GM03348 (cell line): ENCODE measurements at regions not wholly inside any gene's neighbourhood (a gene's known extent, or its start where the extent isn't known, plus 50 kb on each side); places are given as distances from the start of the nearest gene placed in this dataset.

ENCODE experiments used
- DNase-seq: peaks from one replicate; pipeline ENCODE4 v3.0.0; 2012; ENCODE audit warnings: low spot score

DNA sequence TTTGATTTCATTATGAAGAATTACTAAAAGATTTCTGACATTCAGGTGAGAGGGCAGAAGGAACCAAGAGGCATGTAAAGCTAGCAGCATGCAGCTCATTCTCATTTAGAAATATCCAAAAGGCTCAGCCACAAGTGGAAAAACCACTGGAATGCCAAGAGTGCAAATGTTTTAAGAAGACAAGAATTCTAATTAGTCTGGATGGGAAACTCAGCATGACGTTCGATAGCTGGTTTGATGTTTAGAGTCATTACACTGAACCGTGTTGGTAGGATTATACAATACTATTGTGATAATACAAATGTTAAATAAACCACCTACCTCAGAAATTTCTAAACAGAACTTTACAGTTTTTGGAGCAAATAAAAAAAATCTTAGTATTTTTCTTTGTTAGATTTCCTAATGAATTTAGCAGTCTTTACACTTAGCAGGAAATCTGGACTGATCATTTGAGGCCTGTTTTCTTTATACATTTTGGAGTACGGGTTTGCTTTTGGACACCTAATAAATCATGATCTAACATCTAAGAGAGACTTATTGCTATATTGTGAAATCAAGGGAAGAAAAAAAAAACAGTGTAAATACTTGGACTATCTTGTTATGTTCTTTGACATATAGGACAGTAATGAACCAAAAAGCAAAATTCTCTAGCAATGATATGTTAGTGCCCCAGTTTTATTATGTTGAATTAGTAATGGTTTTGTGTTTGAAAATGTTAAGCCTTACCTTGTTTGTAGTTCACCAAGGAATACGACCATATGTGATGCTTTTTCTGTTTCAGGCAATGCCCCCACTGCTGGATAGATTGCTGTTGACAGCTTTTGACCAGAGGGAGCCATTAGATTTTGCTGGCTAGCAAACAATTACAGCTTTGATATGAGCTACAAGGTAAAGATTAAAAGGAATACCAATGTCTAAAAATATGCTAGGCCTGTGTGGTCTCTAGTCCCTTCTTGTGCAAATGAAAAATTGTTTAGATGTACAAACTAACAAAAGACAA is 354.1 kb upstream of the SEMA3A start:
- DNase-seq, result peak; percentile 66

DNA sequence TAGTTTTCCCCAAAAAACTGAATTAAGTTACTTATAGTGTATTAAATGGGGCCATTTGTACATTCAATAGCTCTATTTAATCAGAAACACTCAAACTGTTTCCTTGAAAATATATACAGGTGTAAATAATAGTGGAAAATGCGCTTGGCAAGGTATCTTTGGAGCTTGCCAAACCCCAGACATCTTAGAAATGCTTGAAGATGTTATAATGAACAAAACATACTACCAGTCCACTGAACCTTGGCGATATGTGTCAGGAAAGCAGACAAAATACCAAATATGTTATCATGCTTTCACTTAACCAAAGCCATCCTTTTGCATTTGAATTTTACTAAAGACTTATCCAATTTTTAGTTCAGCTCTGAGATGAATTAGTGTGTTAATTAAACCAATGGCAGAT is 352.7 kb upstream of the SEMA3A start:
- no peak for DNase-seq

DNA sequence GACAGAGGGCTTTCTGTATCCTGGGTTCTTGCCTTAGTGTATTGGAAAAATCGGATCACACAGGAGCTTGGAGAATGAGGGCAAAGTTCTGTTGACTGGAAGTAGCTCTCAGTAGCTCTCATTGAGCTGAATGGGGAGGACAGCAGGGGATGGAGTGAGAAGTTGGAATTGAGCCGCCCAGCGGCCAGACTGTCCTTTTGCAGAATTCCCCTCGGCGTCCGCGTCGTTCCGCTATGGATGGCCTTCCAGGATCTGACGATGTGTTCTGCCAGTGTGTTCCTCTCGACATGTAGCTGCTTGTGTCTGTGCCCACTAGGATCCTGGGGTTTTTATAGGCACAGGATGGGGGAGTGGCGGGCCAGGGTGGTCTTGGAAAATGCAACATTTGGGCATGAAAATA is 351.8 kb upstream of the SEMA3A start:
- no peak for DNase-seq

DNA sequence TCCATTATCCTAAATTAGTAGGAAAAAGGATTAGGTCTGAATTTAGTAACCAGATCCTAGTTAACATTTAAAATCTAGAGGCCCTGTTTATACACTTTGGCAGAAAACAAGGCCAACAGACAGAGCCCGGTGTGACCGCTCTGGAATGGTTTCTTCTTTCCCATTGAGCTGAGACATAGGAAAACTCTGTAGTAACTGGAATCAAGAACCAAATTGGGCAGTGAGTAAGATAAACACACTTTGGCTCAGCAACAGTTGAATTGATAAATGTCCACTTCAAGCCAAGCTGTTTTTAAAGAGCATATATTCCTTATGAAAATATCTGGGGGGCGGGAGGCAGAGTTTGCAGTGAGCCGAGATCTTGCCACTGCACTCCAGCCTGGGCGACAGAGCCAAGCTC is 343.7 kb upstream of the SEMA3A start:
- DNase-seq, result no peak

DNA sequence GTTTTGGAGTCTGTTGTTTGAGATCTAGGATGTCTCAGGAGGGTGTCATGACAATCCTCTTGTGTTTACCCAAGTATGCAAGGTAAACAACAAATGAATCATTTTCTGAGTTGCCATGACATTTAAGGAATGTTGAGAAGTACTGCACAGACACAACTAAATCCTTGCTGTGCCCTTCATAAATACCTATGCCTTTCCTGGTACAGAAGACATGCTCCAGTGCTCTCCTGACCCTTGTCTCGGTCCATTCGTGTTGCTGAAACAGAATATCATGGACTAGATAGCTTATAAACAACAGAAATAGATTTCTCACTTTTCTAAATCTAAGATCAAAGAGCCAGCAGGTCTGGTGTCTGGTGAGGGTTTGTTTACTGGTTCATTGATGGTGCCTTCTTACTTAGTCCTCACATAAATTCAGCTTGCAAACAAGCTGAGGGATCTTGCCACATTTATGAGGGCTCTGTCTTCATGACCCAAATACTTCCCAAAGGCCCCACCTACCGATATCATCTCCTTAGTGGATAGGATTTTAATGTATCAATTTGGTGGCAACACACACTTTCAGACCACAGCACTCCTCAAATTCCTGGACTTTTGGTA is 341.8 kb upstream of the SEMA3A start:
- no peak for DNase-seq

DNA sequence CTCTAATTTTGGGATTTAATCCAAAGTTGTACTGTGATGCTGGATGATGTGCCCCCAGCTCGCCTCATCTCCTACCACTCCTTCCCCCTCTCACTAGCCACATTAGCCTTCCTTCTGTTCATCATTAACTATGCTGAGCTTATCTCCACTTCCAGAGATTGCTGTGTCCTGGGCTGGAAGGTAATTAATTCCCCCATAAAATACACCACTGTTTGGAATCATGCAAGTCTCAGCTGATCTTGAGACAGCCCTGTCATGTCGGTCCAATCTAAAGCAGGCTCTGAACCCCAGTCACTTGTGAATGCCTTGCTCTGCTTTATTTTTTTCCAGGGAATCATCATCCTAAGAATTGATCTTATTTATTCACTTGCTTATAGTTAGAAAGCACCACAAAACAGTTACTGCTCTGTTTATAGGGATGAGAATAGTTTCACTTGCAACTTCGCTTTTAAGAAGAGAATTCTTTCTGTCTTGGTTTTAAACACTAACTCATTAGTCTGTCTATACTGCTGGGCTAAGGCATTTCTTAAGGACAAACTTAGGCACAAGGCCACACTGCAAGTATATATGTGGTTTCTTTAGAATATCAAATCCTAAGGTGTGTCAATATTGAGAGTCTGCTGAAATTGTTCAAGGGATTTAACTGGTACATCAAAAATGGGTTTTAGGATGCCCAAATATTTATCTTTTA is 341.1 kb upstream of the SEMA3A start:
- no peak for DNase-seq

DNA sequence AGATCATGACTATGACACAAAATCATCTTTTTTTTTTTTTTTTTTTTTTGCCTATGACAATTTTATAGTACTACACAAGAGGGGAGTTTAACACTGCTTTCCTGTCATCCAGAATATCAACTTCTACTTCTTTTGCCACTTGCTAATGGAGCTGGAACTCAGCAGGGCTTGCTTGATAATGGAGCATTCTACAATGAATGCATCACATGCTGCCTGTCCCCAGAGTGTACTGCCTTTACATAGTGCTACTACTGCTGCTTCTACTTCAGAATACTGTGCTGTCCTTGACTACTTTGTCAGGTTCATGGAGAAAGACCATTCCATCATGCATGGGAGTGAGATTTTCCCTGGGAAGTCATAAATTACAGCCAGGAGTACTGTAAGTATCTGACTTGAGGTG is 338.6 kb upstream of the SEMA3A start:
- DNase-seq, result no peak

DNA sequence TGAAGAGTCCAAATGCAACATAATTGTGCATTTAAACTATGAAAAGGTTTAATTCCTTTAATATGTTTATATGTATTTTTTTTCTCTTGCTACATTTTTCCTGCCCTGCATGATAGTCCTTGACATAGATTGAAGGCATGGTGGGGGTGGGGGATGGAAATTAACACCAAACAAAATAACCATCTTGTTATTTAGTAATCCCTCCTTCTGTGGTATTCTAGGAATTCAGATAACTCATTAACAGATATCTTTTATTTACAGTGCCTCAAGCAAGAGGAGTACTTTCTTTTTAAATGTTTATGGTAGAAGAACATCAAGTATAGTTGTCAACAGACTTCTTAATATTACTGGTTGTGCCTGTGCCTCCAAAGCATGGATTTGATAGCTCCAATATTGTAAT is 337.6 kb upstream of the SEMA3A start:
- DNase-seq, result no peak

DNA sequence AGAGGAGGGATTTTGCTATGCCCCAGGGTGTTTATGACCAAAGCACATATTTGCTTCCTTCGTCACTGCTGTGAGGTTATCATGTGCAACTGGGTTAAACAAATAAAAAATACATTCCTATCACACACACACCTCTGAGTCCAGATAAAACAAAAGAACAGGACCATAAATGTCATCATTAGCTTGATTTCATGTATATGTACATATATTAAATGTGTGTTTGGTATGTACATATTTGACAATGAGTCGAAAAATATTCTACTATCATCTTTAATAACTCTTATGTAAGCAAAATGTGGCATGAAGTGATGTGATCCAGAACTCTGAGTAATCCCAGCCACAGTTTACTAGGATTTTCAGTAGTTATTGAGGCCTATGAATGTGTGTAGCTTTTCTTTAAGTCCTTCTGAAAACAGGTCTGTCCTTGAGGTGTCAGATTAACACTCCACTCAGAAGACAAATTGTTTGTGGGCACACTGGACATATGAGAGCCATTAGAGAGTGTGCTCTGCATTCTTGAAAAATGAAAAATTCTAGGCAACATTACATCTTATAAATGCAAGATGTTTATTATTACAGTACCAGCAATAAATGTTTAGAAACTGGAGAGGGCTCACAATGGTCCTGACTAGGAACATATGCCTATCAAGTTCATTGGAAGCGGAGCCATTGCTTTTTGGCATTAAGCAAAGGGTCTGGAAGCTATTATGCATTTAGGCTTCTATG is 335.1 kb upstream of the SEMA3A start:
- DNase-seq, result no peak

DNA sequence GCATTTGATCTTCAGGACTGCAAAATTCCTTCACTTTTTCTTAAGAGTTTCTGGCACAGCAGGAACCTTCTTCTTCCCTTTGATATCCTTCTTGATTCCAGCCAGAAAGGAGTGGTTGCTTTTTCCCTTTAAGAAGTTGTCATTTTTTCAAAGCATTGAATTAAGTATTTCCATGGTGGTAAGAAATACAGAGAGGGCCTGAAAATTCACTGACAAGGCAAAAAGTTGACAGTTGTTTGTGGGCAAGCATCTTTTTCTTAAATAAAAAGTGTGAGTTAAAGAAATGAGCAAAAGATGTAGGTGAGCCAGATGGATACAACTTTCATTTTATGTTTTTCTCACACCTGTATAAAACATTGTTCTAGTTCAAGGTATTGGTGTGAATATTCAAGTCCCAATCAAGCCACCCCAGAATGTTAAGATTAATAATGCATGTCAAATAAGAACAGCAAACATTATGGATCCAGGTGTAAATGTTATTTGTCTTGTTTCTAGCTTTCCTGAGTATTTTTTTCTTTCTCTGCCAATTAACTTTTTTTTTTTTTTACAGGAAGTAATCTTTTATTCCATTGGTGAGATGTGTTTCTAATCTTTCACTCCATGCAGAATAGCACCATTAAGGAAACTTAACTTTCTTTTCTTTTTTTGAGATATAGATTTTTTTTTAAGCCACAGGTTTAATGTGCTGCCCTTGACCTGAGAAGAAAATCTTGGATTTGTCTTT is 334.3 kb upstream of the SEMA3A start:
- no peak for DNase-seq

DNA sequence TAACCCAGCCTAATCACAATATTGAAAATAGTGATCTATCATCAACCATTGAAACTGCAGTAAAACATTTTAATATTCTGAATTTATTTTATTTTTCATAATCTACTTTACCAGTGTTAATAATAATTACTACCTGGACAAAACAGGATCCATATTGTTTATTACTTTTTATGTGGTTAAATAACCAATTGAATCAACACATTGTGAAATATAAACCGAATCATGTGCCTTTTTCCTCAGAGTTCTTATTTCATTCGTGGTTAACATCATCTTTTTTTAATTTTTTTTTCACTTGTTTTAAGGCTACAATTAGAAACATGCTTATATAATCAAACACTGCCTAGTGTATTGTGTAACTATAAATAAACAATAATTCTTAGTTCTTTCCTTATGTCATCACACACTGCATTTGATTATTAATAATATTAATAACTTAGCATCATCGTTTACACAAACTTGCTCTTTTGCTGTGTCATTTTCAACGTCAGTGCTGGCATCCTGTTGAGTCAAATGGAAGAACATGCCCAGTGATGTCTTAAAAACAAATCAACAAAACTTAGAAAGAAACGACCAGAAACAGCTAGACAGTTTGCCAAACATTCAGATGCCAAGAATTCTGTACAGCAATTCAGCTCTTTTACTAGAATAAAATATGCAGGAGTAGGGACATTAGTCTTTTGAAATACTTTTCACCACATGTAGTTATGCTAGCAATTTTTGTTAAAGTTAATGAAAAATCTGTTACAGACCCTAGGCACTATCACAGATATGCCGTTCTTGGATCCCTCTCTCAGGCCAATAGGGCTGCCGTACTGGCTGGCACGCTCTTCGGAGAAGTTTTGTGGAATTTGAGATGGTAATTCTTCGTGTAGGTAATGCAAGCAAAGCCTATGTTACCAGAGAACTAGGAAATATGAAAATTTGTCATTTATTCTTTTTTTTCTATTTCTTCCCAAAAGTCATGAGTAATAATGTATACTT is 330.4 kb upstream of the SEMA3A start:
- DNase-seq, result peak; percentile 29

DNA sequence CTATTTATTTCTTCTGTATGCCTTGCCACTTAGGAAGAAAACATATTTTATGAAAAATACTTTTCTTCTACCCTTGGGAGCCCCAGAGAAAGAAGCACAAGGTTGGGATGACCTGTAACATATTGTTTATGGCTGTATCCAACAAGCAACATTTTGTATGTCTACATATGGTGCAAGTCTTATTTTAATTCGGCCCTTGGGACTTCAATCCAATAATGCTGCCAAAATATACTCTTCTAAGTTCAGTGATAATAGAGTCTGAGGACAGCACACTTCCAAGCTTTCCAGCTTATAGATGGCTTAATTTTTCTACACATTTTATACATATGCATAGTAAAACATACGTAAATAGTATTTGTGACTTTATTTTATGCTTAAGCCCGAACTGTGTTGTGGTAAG is 318.5 kb upstream of the SEMA3A start:
- no peak for DNase-seq

DNA sequence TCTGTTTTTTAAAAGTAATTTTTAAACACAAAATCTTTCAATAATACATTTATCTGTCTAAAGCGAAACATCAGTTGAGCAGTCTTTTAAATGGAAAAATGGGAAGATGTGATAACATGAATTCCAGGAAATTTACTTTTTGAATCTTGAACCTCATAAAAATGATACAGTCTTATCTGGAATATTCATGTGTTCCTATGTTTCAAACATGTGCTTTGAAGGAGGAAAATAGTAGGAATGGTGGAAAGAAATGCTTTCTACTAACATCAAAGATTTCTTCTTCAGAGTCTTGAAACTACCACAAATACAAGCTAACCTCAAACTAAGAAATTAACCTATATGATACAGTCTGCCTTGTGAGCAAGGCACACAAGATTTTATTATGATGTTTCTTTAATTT is 317.5 kb upstream of the SEMA3A start:
- no peak for DNase-seq

DNA sequence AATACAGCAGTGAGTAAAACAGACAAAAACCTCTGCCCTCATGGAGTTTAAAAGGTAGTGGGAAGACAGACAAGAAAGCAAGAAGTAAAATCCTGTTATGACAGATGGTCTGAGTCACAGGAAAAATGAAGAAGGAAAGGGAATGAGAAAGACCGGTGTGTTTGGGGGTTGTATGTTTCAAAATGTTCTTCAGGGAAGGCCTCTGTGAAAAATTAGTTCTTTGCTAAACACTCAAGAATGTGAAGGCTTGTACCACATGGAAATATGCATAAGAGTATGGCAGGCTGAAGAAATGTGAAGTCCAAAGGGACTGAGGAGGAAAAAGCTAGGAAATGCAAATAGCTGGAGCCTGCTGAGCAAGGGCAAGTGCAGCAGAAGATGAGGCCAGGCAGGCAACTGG is 315.9 kb upstream of the SEMA3A start:
- peak; percentile 41 for DNase-seq

DNA sequence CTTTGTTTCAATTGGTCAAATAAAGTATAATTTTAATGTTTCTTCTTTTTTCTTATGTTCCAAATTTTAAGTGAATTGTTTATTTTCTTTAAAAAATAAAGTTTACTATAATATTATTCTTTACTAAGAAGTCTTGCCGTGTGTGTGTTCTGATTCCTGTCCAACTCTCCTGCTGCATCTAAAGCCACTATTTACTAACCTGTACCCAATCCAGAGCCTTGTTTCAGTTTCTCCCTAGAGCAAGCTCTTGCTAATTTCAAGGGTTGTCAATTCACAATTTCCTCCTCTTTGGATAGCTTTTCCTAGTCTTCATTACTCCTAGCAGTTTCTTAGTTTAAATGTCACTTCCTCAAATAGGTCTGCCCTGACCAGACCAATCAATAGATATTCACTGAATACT is 314.9 kb upstream of the SEMA3A start:
- no peak for DNase-seq

DNA sequence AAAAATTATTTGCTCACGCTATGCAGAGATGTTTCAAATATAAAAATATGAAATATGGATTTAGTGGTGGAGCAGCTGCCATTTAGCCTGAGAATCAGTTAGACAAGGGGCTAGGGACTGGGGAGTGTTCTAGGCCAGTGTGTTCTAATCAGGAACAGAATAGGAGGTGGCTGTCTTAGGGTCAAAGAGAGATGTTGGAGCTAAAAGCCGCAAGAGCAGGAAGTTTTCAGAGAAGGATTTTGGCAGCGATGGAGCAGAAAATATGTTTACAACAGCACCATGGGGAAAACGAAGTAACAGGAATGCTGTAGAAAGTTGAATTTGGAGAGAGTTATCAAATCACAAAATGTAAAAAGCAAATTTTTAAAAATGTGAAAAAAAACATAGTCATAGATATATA is 314.0 kb upstream of the SEMA3A start:
- no peak for DNase-seq

DNA sequence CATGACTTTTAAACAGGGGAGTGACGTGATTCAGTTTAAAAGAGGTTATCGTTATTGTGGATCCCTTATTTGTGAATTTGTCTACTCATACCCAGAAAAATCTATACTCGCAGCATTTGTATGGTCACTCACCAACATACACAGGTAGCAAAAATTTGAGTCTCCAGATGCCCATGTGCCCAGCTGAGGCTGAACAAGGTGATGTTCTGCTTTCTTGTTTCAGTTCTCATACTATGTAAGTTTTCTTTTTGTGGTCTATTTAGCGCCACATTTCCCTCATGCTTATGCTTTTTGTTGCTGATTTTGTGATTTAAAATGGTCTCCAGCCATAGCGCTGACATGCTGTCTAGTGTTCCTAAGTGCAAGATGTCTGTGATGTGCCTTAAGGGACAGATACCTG is 312.9 kb upstream of the SEMA3A start:
- DNase-seq, result no peak

DNA sequence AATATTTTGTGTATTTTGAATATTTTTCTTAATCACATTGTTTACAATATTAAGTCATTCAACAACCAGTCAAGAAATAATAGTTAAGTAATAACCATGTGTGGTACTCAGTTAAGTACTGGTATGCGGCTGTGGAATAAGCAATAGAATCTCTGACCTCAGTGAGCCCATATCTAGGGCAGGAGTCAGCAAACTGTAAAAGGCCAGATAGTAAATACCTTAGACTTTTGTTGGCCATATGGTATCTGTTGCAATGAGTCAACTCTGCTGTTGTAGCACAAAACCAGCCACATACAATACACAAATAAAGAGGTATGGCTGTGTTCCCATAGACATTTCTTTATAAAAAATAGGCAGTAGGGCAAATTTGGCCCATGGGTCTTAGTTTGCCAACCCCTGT is 311.6 kb upstream of the SEMA3A start:
- DNase-seq, result no peak

DNA sequence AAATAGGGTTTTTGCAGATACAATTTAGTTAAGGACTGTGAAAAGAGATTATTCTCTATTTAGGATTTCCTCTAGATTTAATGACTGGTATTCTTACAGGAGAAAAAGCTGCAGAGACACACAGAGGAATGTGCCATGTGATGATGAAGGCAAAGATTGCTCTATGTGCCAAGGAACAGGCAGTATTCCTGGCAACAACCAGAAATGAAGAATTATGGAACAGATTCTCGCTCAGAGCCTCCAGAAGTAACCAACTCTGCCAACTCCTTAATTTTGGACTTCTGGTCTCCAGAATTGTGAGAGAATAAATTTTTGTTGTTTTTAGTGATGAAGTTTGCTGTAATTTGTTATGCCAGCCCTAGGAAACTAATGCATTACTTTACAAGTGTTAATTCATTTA is 307.6 kb upstream of the SEMA3A start:
- no peak for DNase-seq

DNA sequence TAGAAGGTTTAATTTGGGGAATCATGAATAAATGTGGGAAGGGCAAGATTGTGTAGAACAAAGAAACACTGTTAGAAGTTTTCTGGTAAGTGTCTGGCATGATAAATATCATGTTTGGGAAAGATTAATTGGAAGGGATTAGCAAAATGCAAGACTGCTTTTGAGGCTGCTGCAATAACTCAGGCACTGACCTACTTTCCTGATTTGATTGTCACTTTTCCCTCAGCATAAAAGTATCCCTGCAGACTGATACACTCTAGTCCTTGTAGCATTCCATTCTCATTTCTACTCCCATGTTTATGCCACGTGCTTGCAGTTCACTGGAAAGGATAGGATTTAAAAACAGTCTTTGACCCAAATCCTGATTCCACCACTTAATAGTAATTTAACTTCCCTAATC is 303.3 kb upstream of the SEMA3A start:
- DNase-seq, result no peak

DNA sequence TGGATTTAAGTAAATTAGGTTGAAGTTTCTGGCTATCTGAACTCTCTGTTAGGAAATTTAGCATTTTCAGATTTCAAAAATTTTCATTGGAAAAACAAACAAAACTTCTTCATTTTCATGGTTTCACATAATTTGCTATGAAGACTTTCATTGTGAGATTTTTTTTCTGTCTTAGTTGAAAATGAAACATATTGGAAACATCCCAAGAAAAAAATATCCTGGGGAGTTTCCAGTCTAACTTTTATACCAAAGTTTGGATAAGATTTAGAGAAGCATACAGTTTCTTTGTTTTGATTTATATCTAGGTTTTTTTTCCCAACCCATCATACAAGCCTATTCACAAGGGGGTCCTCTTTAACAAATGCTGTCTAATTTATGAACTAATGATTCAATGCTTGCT is 300.5 kb upstream of the SEMA3A start:
- no peak for DNase-seq
